Tibial artery (tissue), 4 donors: ENCODE measurements at regions not wholly inside any gene's neighbourhood (a gene's known extent, or its start where the extent isn't known, plus 50 kb on each side); places are given as distances from the start of the nearest gene placed in this dataset.
"Not testable (repeated sequence)": the region's sequence is repeated elsewhere in the genome, so short reads cannot be mapped to it uniquely, and the experiment has no call there.

Experiments
- DNase-seq, 2 donors: peaks; one replicate each; pipeline ENCODE4 v3.0.0-alpha.2; 2019
- H3K27ac ChIP-seq, 2 donors: fragments of 200-600 bp; sonication (generic) in 1 of 2; 1 replicate in 1 of 2; 2 replicates in 1 of 2; pipeline ENCODE4 v1.5.1; 2018 to 2019; ENCODE audit warnings: mild to moderate bottlenecking in 1 of 2
- H3K27me3 ChIP-seq, 2 donors: fragments of 200-600 bp; sonication (generic) in 1 of 2; one replicate each; pipeline versions ENCODE4 v1.5.1 to v1.6.0; 2016 to 2019
- H3K36me3 ChIP-seq, 3 donors: fragments of 200-600 bp; sonication (generic) in 2 of 3; one replicate each; pipeline ENCODE4 v1.5.1; 2016 to 2019; ENCODE audit warnings: mild to moderate bottlenecking in 2 of 3
- H3K4me1 ChIP-seq, 4 donors: fragments of 200-600 bp; sonication (generic) in 2 of 4; 1 replicate in 3 of 4; 2 replicates in 1 of 4; pipeline ENCODE4 v1.5.1; 2016 to 2019
- H3K4me3 ChIP-seq, 2 donors: fragments of 200-600 bp; sonication (generic) in 1 of 2; 1 replicate in 1 of 2; 2 replicates in 1 of 2; pipeline ENCODE4 v1.5.1; 2018 to 2019; ENCODE audit warnings: mild to moderate bottlenecking in 2 of 2
- H3K9me3 ChIP-seq, 3 donors: fragments of 200-600 bp; sonication (generic) in 1 of 3; one replicate each; pipeline ENCODE4 v1.5.1; 2016 to 2019
- CTCF ChIP-seq, 2 experiments: fragments of 200-600 bp in 1 of 2; fragments of 450-650 bp in 1 of 2; IDR thresholded peaks; one replicate each; pipeline ENCODE4 v1.5.1; 2017 to 2019; ENCODE audit warnings: antibody characterized with exemption in 2 of 2, mild to moderate bottlenecking in 1 of 2, moderate library complexity in 1 of 2
- intact Hi-C: fragments of 100-400 bp; cut with DNase I; formaldehyde crosslinking; loops from one replicate; pipeline ENCODE4 v1.15.0; 2023; ENCODE audit warnings: low total_unique reads

GRCh38 chr16:27625050-27625697, 75.2 kb downstream of the KATNIP start:
- no peak for TF ChIP-seq CTCF (IDR thresholded peaks at IDR 0.05)
- Histone ChIP-seq H3K9me3 (no peaks in the 10 kb centered on the region), H3K36me3 (peaks cover 0 to 13% (median 7%) of the 10 kb centered on the region in 3 donors), H3K4me3 (no peak overlapping the region), H3K27me3 (no peaks in the 10 kb centered on the region), H3K27ac (no peak overlapping the region), H3K4me1 (peaks cover 0 to 14% (median 2%) of the 10 kb centered on the region in 4 donors)
- intact Hi-C loops = no loop called here
- peak in 1 of 2 donors; percentile 21 for DNase-seq

DNA sequence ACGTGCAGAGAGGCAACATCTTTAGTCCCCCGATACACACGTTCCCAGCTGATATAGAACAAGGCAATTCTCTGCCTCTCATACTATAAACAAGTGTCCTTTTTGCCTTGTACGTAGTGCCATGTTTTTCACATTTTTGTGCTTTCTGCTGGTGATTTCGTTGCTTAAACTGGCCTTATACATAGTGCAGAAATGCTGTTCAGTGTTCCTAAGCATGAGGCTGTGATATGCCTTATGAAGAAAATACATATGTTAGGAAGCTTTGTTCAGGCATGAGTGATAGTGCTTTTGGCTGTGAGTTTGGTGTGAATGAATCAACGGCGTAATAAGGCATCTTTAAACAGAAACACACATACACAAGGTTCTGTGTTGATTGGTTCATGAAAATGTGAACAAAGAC, 77.2 kb downstream of the KATNIP start:
- intact Hi-C loops = no loop called here
- TF ChIP-seq CTCF (IDR thresholded peaks at IDR 0.05) = no peak
- no peak for DNase-seq
- Histone ChIP-seq H3K27ac (no peak overlapping the region), H3K4me1 (peaks cover 0 to 14% (median 2%) of the 10 kb centered on the region in 4 donors), H3K9me3 (no peaks in the 10 kb centered on the region), H3K36me3 (peaks cover 0 to 32% (median 19%) of the 10 kb centered on the region in 3 donors), H3K4me3 (no peak overlapping the region), H3K27me3 (no peaks in the 10 kb centered on the region)

GRCh38 chr16:27628241-27628942, 78.4 kb downstream of the KATNIP start:
- intact Hi-C loops = no loop called here
- no peak overlapping the region for H3K4me3 ChIP-seq

GRCh38 chr16:27628943-27629462, 79.1 kb downstream of the KATNIP start:
- intact Hi-C loops, H3K9me3 ChIP-seq, DNase-seq, H3K27ac ChIP-seq, H3K27me3 ChIP-seq, H3K4me3 ChIP-seq: not testable (repeated sequence)
- Histone ChIP-seq H3K4me1 (peaks cover 0 to 14% (median 2%) of the 10 kb centered on the region in 4 donors), H3K36me3 (peaks cover 0 to 30% (median 21%) of the 10 kb centered on the region in 3 donors)

More at GRCh38 chr16:27628241-27628942, 78.4 kb downstream of the KATNIP start:
- Histone ChIP-seq H3K27ac (no peak overlapping the region), H3K9me3 (no peaks in the 10 kb centered on the region), H3K4me1 (peaks cover 0 to 14% (median 2%) of the 10 kb centered on the region in 4 donors), H3K36me3 (peaks cover 0 to 31% (median 21%) of the 10 kb centered on the region in 3 donors), H3K27me3 (no peaks in the 10 kb centered on the region)
- TF ChIP-seq CTCF (IDR thresholded peaks at IDR 0.05) = no peak
- no peak for DNase-seq

DNA sequence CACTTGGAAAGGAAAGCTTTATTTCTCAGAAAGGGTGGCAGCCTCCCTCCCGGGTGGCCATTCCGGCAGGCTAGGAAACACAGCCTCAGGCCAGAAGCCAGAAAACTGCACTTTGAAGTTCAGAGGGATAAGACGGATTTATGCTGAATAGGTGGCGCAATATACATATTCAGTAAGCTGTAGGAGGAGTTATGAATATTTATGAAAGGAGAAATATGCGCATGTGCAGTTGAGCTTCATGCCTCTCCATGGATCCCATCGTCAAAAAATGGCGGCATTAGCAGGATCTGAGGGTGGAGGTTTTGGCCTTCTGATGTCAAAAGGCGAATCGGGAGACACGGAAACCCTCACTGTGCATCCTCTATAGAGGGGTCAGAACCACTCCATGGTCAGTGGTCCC, 82.3 kb downstream of the KATNIP start:
- H3K36me3 ChIP-seq = peaks cover 0 to 54% (median 27%) of the 10 kb centered on the region in 3 donors
- H3K9me3 ChIP-seq = no peaks in the 10 kb centered on the region
- no peak overlapping the region for H3K27ac ChIP-seq
- H3K27me3 ChIP-seq = no peaks in the 10 kb centered on the region
- no peak for DNase-seq
- H3K4me1 ChIP-seq = no peaks in the 10 kb centered on the region
- intact Hi-C loops = loop anchor here (10.0 kb wide), 1 partner anchor 443 kb away; no protein-coding TSS in a partner anchor
- H3K4me3 ChIP-seq = no peak overlapping the region
- TF ChIP-seq CTCF (IDR thresholded peaks at IDR 0.05) = no peak

- TF ChIP-seq CTCF (IDR thresholded peaks at IDR 0.05) = no peak
- H3K4me1 ChIP-seq = no peaks in the 10 kb centered on the region
- H3K27me3 ChIP-seq = no peaks in the 10 kb centered on the region
- no peaks in the 10 kb centered on the region for H3K9me3 ChIP-seq
- no peak for DNase-seq
- intact Hi-C loops = loop anchor here (10.0 kb wide), 1 partner anchor 442 kb away; no protein-coding TSS in a partner anchor
- no peak overlapping the region for H3K27ac ChIP-seq
- H3K4me3 ChIP-seq = no peak overlapping the region
- H3K36me3 ChIP-seq = peaks cover 0 to 60% (median 27%) of the 10 kb centered on the region in 3 donors
These were observed 83.3 kb downstream of the KATNIP start for GRCh38 chr16:27633221-27633620.
